Loucy (cell line): ENCODE measurements at regions not wholly inside any gene's neighbourhood (a gene's known extent, or its start where the extent isn't known, plus 50 kb on each side); places are given as distances from the start of the nearest gene placed in this dataset.

ENCODE experiments used
- H2AFZ ChIP-seq: fragments of 200-600 bp; sonication (generic); 2 replicates; pipeline ENCODE4 v1.6.0; 2016; ENCODE audit warnings: antibody characterized with exemption, mild to moderate bottlenecking, low read length, moderate library complexity
- H3F3A ChIP-seq: fragments of 200-600 bp; 2 replicates; pipeline ENCODE4 v1.6.0; 2016; ENCODE audit warnings: antibody characterized with exemption, low read depth, mild to moderate bottlenecking
- H3K27me3 ChIP-seq: fragments of 200-600 bp; sonication (generic); 2 replicates; pipeline ENCODE4 v1.6.1; 2014; ENCODE audit warnings: low read length, mild to moderate bottlenecking; ENCODE audit not compliant: insufficient read depth, poor library complexity, severe bottlenecking
- H3K36me3 ChIP-seq: fragments of 200-600 bp; sonication (generic); 2 replicates; pipeline ENCODE4 v1.6.1; 2016; ENCODE audit warnings: low read length; ENCODE audit not compliant: insufficient read depth
- H3K4me1 ChIP-seq: fragments of 200-600 bp; sonication (generic); 2 replicates; pipeline ENCODE4 v1.5.1; 2014; ENCODE audit warnings: low read length, mild to moderate bottlenecking; ENCODE audit not compliant: insufficient read depth, poor library complexity, severe bottlenecking
- H3K4me2 ChIP-seq: fragments of 200-600 bp; sonication (generic); 2 replicates; pipeline ENCODE4 v1.6.0; 2014; ENCODE audit warnings: antibody characterized with exemption, low read length, low read depth, mild to moderate bottlenecking; ENCODE audit not compliant: poor library complexity, severe bottlenecking
- H3K4me3 ChIP-seq: fragments of 200-600 bp; sonication (generic); 2 replicates; pipeline ENCODE4 v1.5.1; 2014; ENCODE audit warnings: low read length, mild to moderate bottlenecking, mixed read lengths; ENCODE audit not compliant: poor library complexity, severe bottlenecking
- H3K79me2 ChIP-seq: fragments of 200-600 bp; sonication (generic); 2 replicates; pipeline ENCODE4 v1.6.1; 2014; ENCODE audit warnings: low read length; ENCODE audit not compliant: insufficient read depth
- H3K9ac ChIP-seq: fragments of 200-600 bp; sonication (generic); 2 replicates; pipeline ENCODE4 v1.6.0; 2014; ENCODE audit warnings: mild to moderate bottlenecking, low read depth, low read length, moderate library complexity; ENCODE audit not compliant: poor library complexity, severe bottlenecking
- H3K9me2 ChIP-seq: fragments of 200-600 bp; sonication (generic); replicated peaks from 2 replicates; pipeline ENCODE4 v1.6.1; 2016; ENCODE audit warnings: low read depth, low read length, mixed read lengths
- H3K9me3 ChIP-seq: fragments of 200-600 bp; sonication (generic); 2 replicates; pipeline ENCODE4 v1.6.1; 2014; ENCODE audit warnings: mild to moderate bottlenecking, antibody characterized with exemption, low read length, low read depth; ENCODE audit not compliant: insufficient read depth
- H4K20me1 ChIP-seq: fragments of 200-600 bp; sonication (generic); 2 replicates; pipeline ENCODE4 v1.6.0; 2014; ENCODE audit warnings: antibody characterized with exemption, low read length, mild to moderate bottlenecking; ENCODE audit not compliant: insufficient read depth, poor library complexity, severe bottlenecking
- CTCF ChIP-seq: fragments of 200-600 bp; sonication (generic); conservative IDR thresholded peaks from 2 replicates; pipeline ENCODE4 v1.5.1; 2014; ENCODE audit warnings: mild to moderate bottlenecking, antibody characterized with exemption, low read length
- EZH2phosphoT487 ChIP-seq: fragments of 200-600 bp; IDR thresholded peaks from 2 replicates; pipeline ENCODE4 v1.6.1; 2018; ENCODE audit warnings: antibody characterized with exemption, mild to moderate bottlenecking, moderate library complexity, borderline replicate concordance

GRCh38 chr5:73305386-73305785, 132.4 kb downstream of the TMEM174 start:
- H3K4me2 ChIP-seq = no peak overlapping the region

GRCh38 chr5:73304381-73304780, 131.4 kb downstream of the TMEM174 start:
- H3K4me3 ChIP-seq = no peak overlapping the region
- H3K9me2 ChIP-seq = no peaks in the 10 kb centered on the region
- H3K9ac ChIP-seq = no peak overlapping the region
- no peak overlapping the region for H3K4me2 ChIP-seq
- H3K36me3 ChIP-seq = no peaks in the 10 kb centered on the region
- H2AFZ ChIP-seq = no peak overlapping the region
- H3F3A ChIP-seq = no peaks in the 10 kb centered on the region
- no peaks in the 10 kb centered on the region for H4K20me1 ChIP-seq
- no peaks in the 10 kb centered on the region for H3K4me1 ChIP-seq
- no peaks in the 10 kb centered on the region for H3K9me3 ChIP-seq
- H3K79me2 ChIP-seq = no peaks in the 10 kb centered on the region
- no peak for TF ChIP-seq EZH2phosphoT487
- no peak for TF ChIP-seq CTCF
- no peaks in the 10 kb centered on the region for H3K27me3 ChIP-seq

More at GRCh38 chr5:73305386-73305785, 132.4 kb downstream of the TMEM174 start:
- Histone ChIP-seq H3K79me2 (no peaks in the 10 kb centered on the region), H2AFZ (no peak overlapping the region), H3K9me3 (no peaks in the 10 kb centered on the region), H4K20me1 (no peaks in the 10 kb centered on the region), H3F3A (no peaks in the 10 kb centered on the region), H3K4me3 (no peak overlapping the region), H3K9ac (no peak overlapping the region), H3K9me2 (no peaks in the 10 kb centered on the region), H3K27me3 (no peaks in the 10 kb centered on the region), H3K4me1 (no peaks in the 10 kb centered on the region), H3K36me3 (no peaks in the 10 kb centered on the region)
- TF ChIP-seq EZH2phosphoT487 = no peak
- TF ChIP-seq CTCF = no peak

GRCh38 chr5:73303148-73304079, 130.4 kb downstream of the TMEM174 start:
- H3F3A ChIP-seq = no peaks in the 10 kb centered on the region
- no peaks in the 10 kb centered on the region for H3K9me2 ChIP-seq
- TF ChIP-seq EZH2phosphoT487 (no peak), CTCF (no peak)
- no peak overlapping the region for H3K4me2 ChIP-seq
- no peaks in the 10 kb centered on the region for H3K27me3 ChIP-seq
- H3K4me1 ChIP-seq = no peaks in the 10 kb centered on the region
- H3K9me3 ChIP-seq = no peaks in the 10 kb centered on the region
- H2AFZ ChIP-seq = no peak overlapping the region
- no peaks in the 10 kb centered on the region for H3K79me2 ChIP-seq
- no peaks in the 10 kb centered on the region for H4K20me1 ChIP-seq
- H3K36me3 ChIP-seq = no peaks in the 10 kb centered on the region
- no peak overlapping the region for H3K4me3 ChIP-seq
- no peak overlapping the region for H3K9ac ChIP-seq
